ENCODE measurements at regions not wholly inside any gene's neighbourhood (a gene's known extent, or its start where the extent isn't known, plus 50 kb on each side); places are given as distances from the start of the nearest gene placed in this dataset.

GRCh38 chr18:78561757-78562510, 417.7 kb upstream of the SALL3 start:
- TF ChIP-seq CTCF (IDR thresholded peaks at IDR 0.05): no peak
- no peak for TF ChIP-seq POLR2AphosphoS5 (IDR thresholded peaks at IDR 0.05)
- TF ChIP-seq EP300 (IDR thresholded peaks at IDR 0.05): no peak

Data from sigmoid colon (tissue), 4 donors.